ENCODE measurements at regions not wholly inside any gene's neighbourhood (a gene's known extent, or its start where the extent isn't known, plus 50 kb on each side); places are given as distances from the start of the nearest gene placed in this dataset.

GRCh38 chr5:103410172-103410571 lies 151.6 kb downstream of the MACIR start:
- TF ChIP-seq, protein P1, sequence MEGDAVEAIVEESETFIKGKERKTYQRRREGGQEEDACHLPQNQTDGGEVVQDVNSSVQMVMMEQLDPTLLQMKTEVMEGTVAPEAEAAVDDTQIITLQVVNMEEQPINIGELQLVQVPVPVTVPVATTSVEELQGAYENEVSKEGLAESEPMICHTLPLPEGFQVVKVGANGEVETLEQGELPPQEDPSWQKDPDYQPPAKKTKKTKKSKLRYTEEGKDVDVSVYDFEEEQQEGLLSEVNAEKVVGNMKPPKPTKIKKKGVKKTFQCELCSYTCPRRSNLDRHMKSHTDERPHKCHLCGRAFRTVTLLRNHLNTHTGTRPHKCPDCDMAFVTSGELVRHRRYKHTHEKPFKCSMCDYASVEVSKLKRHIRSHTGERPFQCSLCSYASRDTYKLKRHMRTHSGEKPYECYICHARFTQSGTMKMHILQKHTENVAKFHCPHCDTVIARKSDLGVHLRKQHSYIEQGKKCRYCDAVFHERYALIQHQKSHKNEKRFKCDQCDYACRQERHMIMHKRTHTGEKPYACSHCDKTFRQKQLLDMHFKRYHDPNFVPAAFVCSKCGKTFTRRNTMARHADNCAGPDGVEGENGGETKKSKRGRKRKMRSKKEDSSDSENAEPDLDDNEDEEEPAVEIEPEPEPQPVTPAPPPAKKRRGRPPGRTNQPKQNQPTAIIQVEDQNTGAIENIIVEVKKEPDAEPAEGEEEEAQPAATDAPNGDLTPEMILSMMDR (IDR thresholded peaks at IDR 0.05; ENCODE audit: unreplicated experiment), result no peak
- Mint-ChIP-seq H3K27me3 (ENCODE audit: insufficient read depth, unreplicated experiment) (no peaks in the 10 kb centered on the region), H3K9me3 (ENCODE audit: unreplicated experiment) (no peaks in the 10 kb centered on the region), H3K4me1 (ENCODE audit: insufficient read depth, unreplicated experiment) (no peaks in the 10 kb centered on the region), H3K36me3 (ENCODE audit: insufficient read depth, unreplicated experiment) (no peaks in the 10 kb centered on the region), H3K27ac (ENCODE audit: low read depth, unreplicated experiment) (no peak overlapping the region), H3K4me3 (ENCODE audit: unreplicated experiment) (no peak overlapping the region)
- no peak for DNase-seq (ENCODE audit: unreplicated experiment)
- CTCF ChIA-PET, result interaction anchor here (0.8 to 1.1 kb wide), 2 partner anchors 35 to 186 kb away, joined by 3 read pairs; no protein-coding TSS in a partner anchor
- no TSS peak for BruUV-seq (replicated peaks)
- POLR2A ChIA-PET, result no interaction called here
- intact Hi-C loops (cut with micrococcal nuclease), result no loop called here

DNA sequence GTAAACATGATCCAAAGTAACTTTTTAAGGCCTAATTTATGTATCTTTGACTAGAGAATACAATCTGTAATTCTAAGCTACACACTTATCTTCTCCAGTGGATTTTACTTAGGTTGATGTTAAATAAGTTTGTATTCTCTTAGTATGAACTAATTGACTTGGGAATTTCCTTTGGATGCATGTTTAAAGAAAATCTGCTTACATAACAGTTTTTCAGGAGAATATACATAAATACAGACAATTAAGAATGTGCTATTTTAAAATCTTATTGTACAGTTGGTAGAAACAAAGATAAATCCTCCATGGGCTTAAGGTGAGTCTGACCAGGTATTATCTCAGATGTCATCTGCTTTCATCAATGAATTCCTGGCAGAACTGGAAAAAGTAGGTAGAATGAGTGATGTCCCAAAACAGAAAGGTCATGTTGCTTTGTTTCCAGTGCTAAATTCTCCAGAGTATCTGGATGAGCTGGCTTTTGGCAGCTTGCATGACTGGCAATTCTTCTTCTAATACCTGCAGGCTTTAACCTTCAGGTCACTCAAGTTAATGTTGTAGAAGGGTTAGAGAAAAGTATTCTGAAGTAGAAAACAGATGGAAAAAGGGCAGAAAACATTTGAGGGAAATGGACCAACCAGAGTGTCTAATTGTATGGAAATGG lies 150.6 kb downstream of the MACIR start:
- no TSS peak for BruUV-seq (replicated peaks)
- Mint-ChIP-seq H3K4me3 (ENCODE audit: unreplicated experiment) (no peak overlapping the region), H3K36me3 (ENCODE audit: insufficient read depth, unreplicated experiment) (peaks cover 4% of the 10 kb centered on the region), H3K9me3 (ENCODE audit: unreplicated experiment) (no peaks in the 10 kb centered on the region), H3K27me3 (ENCODE audit: insufficient read depth, unreplicated experiment) (no peaks in the 10 kb centered on the region), H3K4me1 (ENCODE audit: insufficient read depth, unreplicated experiment) (no peaks in the 10 kb centered on the region), H3K27ac (ENCODE audit: low read depth, unreplicated experiment) (no peak overlapping the region)
- CTCF ChIA-PET, result interaction anchor here (1.1 kb wide), 1 partner anchor 36 kb away, joined by 3 read pairs; no protein-coding TSS in a partner anchor
- POLR2A ChIA-PET, result no interaction called here
- no peak for DNase-seq (ENCODE audit: unreplicated experiment)
- TF ChIP-seq, protein P1 (IDR thresholded peaks at IDR 0.05; ENCODE audit: unreplicated experiment), result no peak
- intact Hi-C loops (cut with micrococcal nuclease), result no loop called here

DNA sequence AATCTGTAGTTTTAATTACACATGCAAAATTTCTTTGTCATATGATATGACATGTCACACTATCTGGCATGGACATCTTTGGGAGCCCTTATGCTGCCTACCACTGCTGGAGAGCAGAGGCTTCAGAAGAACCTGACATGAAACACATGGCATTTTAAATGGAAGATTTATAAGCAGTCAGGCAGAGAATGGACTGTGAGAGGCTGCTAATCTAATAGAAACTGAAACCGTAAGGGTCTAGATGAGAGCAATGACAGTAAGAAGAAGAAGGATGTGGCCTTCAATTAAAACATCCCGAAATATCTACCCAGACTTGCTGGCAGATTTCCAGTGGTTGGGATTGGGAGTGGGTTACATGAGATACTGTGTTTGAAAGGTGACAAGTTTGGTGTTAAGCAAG lies 149.8 kb downstream of the MACIR start:
- Mint-ChIP-seq H3K36me3 (ENCODE audit: insufficient read depth, unreplicated experiment) (peaks cover 6% of the 10 kb centered on the region), H3K4me3 (ENCODE audit: unreplicated experiment) (no peak overlapping the region), H3K4me1 (ENCODE audit: insufficient read depth, unreplicated experiment) (no peaks in the 10 kb centered on the region), H3K9me3 (ENCODE audit: unreplicated experiment) (no peaks in the 10 kb centered on the region), H3K27ac (ENCODE audit: low read depth, unreplicated experiment) (no peak overlapping the region), H3K27me3 (ENCODE audit: insufficient read depth, unreplicated experiment) (no peaks in the 10 kb centered on the region)
- CTCF ChIA-PET, result no interaction called here
- intact Hi-C loops (cut with micrococcal nuclease), result no loop called here
- DNase-seq (ENCODE audit: unreplicated experiment), result no peak
- no TSS peak for BruUV-seq (replicated peaks)
- TF ChIP-seq, protein P1 (IDR thresholded peaks at IDR 0.05; ENCODE audit: unreplicated experiment), result no peak
- POLR2A ChIA-PET, result no interaction called here

DNA sequence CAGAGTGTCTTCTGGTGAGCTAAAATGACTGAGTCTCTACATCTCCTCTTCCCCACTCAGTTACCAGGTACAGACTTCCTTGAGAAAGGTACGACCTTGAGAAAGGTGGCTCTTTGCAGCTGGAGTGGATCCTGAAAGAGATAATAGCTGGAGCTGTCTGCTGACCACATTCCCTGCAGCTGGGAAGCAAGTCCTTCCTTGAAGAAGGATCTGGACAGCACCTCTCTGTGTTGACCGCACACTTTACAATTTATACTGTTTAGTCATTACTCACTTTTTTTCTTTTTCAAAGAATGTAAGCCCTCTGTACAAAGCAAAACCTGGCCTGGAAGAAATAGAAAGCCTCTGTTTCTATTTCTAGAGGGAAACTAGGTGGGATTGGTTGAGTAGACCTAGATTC lies 148.8 kb downstream of the MACIR start:
- Mint-ChIP-seq H3K4me3 (ENCODE audit: unreplicated experiment) (no peak overlapping the region), H3K27ac (ENCODE audit: low read depth, unreplicated experiment) (no peak overlapping the region), H3K36me3 (ENCODE audit: insufficient read depth, unreplicated experiment) (peaks cover 6% of the 10 kb centered on the region), H3K27me3 (ENCODE audit: insufficient read depth, unreplicated experiment) (no peaks in the 10 kb centered on the region), H3K9me3 (ENCODE audit: unreplicated experiment) (no peaks in the 10 kb centered on the region), H3K4me1 (ENCODE audit: insufficient read depth, unreplicated experiment) (no peaks in the 10 kb centered on the region)
- ChIA-PET POLR2A (no interaction called here), CTCF (interaction anchor here (1.1 kb wide), 2 partner anchors 15 to 67 kb away, joined by 4 to 5 read pairs; no protein-coding TSS in a partner anchor)
- TF ChIP-seq, protein P1 (IDR thresholded peaks at IDR 0.05; ENCODE audit: unreplicated experiment), result no peak
- no TSS peak for BruUV-seq (replicated peaks)
- intact Hi-C loops (cut with micrococcal nuclease), result no loop called here
- no peak for DNase-seq (ENCODE audit: unreplicated experiment)
